ENCODE measurements at regions not wholly inside any gene's neighbourhood (a gene's known extent, or its start where the extent isn't known, plus 50 kb on each side); places are given as distances from the start of the nearest gene placed in this dataset.

GRCh38 chr4:155481150-155481549 lies 104.4 kb upstream of the MAP9 start:
- H3K4me1 Mint-ChIP-seq, result peaks cover 48% of the 10 kb centered on the region
- no peak overlapping the region for H3K4me3 Mint-ChIP-seq
- DNase-seq (ENCODE audit: low spot score in 2 of 2, unreplicated experiment in 2 of 2), result no peak
- TF ChIP-seq CTCF (IDR thresholded peaks at IDR 0.05; ENCODE audit: unreplicated experiment), result no peak
- H3K9me3 Mint-ChIP-seq, result no peaks in the 10 kb centered on the region
- no peaks in the 10 kb centered on the region for H3K36me3 Mint-ChIP-seq
- H3K27ac Mint-ChIP-seq, result no peak overlapping the region
- H3K27me3 Mint-ChIP-seq (ENCODE audit: low read depth), result no peaks in the 10 kb centered on the region

GRCh38 chr4:155479835-155480234 lies 103.1 kb upstream of the MAP9 start:
- DNase-seq (ENCODE audit: low spot score in 2 of 2, unreplicated experiment in 2 of 2), result no peak
- Mint-ChIP-seq H3K36me3 (no peaks in the 10 kb centered on the region), H3K27ac (peak overlapping the region; percentile 23), H3K9me3 (peaks cover 4% of the 10 kb centered on the region), H3K4me1 (peaks cover 48% of the 10 kb centered on the region), H3K27me3 (ENCODE audit: low read depth) (no peaks in the 10 kb centered on the region), H3K4me3 (no peak overlapping the region)
- TF ChIP-seq CTCF (IDR thresholded peaks at IDR 0.05; ENCODE audit: unreplicated experiment), result no peak

- H3K27me3 Mint-ChIP-seq (ENCODE audit: low read depth), result no peaks in the 10 kb centered on the region
- no peak for TF ChIP-seq CTCF (IDR thresholded peaks at IDR 0.05; ENCODE audit: unreplicated experiment)
- DNase-seq (ENCODE audit: low spot score in 2 of 2, unreplicated experiment in 2 of 2), result no peak
- H3K9me3 Mint-ChIP-seq, result peaks cover 4% of the 10 kb centered on the region
- no peaks in the 10 kb centered on the region for H3K36me3 Mint-ChIP-seq
- H3K4me3 Mint-ChIP-seq, result no peak overlapping the region
- peaks cover 43% of the 10 kb centered on the region for H3K4me1 Mint-ChIP-seq
- H3K27ac Mint-ChIP-seq, result no peak overlapping the region
These were observed 101.6 kb upstream of the MAP9 start for GRCh38 chr4:155478336-155478835.

GRCh38 chr4:155474758-155475157 lies 98.0 kb upstream of the MAP9 start:
- peaks cover 24% of the 10 kb centered on the region for H3K4me1 Mint-ChIP-seq
- no peak overlapping the region for H3K4me3 Mint-ChIP-seq
- no peak for TF ChIP-seq CTCF (IDR thresholded peaks at IDR 0.05; ENCODE audit: unreplicated experiment)
- H3K9me3 Mint-ChIP-seq, result peaks cover 8% of the 10 kb centered on the region
- H3K27me3 Mint-ChIP-seq (ENCODE audit: low read depth), result no peaks in the 10 kb centered on the region
- no peaks in the 10 kb centered on the region for H3K36me3 Mint-ChIP-seq
- H3K27ac Mint-ChIP-seq, result no peak overlapping the region
- DNase-seq (ENCODE audit: low spot score in 2 of 2, unreplicated experiment in 2 of 2), result no peak

- no peak for DNase-seq (ENCODE audit: low spot score in 2 of 2, unreplicated experiment in 2 of 2)
- no peaks in the 10 kb centered on the region for H3K27me3 Mint-ChIP-seq (ENCODE audit: low read depth)
- peaks cover 8% of the 10 kb centered on the region for H3K9me3 Mint-ChIP-seq
- no peak overlapping the region for H3K4me3 Mint-ChIP-seq
- no peaks in the 10 kb centered on the region for H3K36me3 Mint-ChIP-seq
- TF ChIP-seq CTCF (IDR thresholded peaks at IDR 0.05; ENCODE audit: unreplicated experiment), result no peak
- peaks cover 12% of the 10 kb centered on the region for H3K4me1 Mint-ChIP-seq
- H3K27ac Mint-ChIP-seq, result no peak overlapping the region
These were observed 96.8 kb upstream of the MAP9 start for GRCh38 chr4:155473420-155474095.

Data from mesothelial cell of epicardium (in vitro differentiated cells).